Esophagus squamous epithelium (tissue), 5 donors: ENCODE measurements at regions not wholly inside any gene's neighbourhood (a gene's known extent, or its start where the extent isn't known, plus 50 kb on each side); places are given as distances from the start of the nearest gene placed in this dataset.

ENCODE experiments used
- DNase-seq: peaks from one replicate; lab custom pipeline; 2025; lab: John Stamatoyannopoulos, UW
- H3K27ac ChIP-seq, 4 donors: fragments of 200-600 bp; sonication (generic); one replicate each; pipeline ENCODE4 v1.5.1; 2016 to 2019; ENCODE audit warnings: mild to moderate bottlenecking in 1 of 4
- H3K27me3 ChIP-seq, 4 donors: fragments of 200-600 bp; sonication (generic); 1 replicate in 3 of 4; 2 replicates in 1 of 4; pipeline versions ENCODE4 v1.5.1 to v1.6.0; 2017 to 2021; ENCODE audit warnings: antibody characterized with exemption in 1 of 4
- H3K36me3 ChIP-seq, 3 donors: fragments of 200-600 bp; sonication (generic); one replicate each; pipeline ENCODE4 v1.5.1; 2016 to 2019
- H3K4me1 ChIP-seq, 3 donors: fragments of 200-600 bp; sonication (generic); one replicate each; pipeline ENCODE4 v1.5.1; 2017 to 2019
- H3K4me3 ChIP-seq, 4 donors: fragments of 200-600 bp; sonication (generic); 1 replicate in 3 of 4; 2 replicates in 1 of 4; pipeline ENCODE4 v1.5.1; 2016 to 2019; ENCODE audit warnings: mild to moderate bottlenecking in 2 of 4, moderate library complexity in 1 of 4
- H3K9me3 ChIP-seq, 3 donors: fragments of 200-600 bp; sonication (generic); one replicate each; pipeline ENCODE4 v1.5.1; 2016 to 2019
- POLR2A ChIP-seq, 4 donors: fragments of 450-650 bp; IDR thresholded peaks; one replicate each; pipeline ENCODE4 v1.6.1; 2017; ENCODE audit warnings: antibody characterized with exemption in 4 of 4, mild to moderate bottlenecking in 4 of 4, moderate library complexity in 3 of 4
- WGBS, 2 donors: methylation state at CpG; one replicate each; pipeline ENCODE4 v1.1.5; 2018; 5-methylcytosine and 5-hydroxymethylcytosine counted together
- intact Hi-C: fragments of 100-400 bp; cut with DNase I; formaldehyde crosslinking; loops from one replicate; pipeline ENCODE4 v1.15.0; 2022
- TF ChIP-seq, protein P1 (sequence below), 6 experiments: fragments of 450-650 bp in 4 of 6; fragments of 200-600 bp in 2 of 6; sonication (generic) in 2 of 6; IDR thresholded peaks; one replicate each; pipeline ENCODE4 v1.5.1; 2016 to 2019; ENCODE audit warnings: antibody characterized with exemption in 6 of 6, mild to moderate bottlenecking in 4 of 6, moderate library complexity in 4 of 6
- donor health status: DM: yes; HTN: yes; CAD: no.

DNA sequence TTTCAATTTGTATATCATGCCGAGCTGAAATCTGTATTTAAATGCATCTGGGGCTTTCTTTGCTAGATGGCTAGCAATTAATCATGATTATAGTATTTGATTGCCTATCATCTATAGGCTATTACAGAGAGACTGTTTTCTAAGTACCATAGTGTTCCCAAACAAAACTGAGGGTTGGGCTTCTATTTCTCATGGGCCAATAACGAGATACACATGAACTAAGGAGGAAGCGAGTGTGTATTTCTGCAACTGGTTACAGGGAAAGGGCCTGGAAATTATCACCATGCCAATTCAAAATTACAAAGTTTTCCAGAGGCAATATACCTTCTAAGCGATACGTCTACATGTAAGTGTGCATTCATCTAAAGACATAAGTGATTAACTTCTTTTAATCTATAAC, 744.5 kb upstream of the BRINP3 start:
- Histone ChIP-seq H3K27ac (no peak overlapping the region), H3K9me3 (peaks cover 0 to 9% (median 0%) of the 10 kb centered on the region in 3 donors), H3K4me3 (no peak overlapping the region), H3K36me3 (no peaks in the 10 kb centered on the region), H3K4me1 (no peaks in the 10 kb centered on the region), H3K27me3 (no peaks in the 10 kb centered on the region)
- intact Hi-C loops: no loop called here
- WGBS, 2 donors: 47 to 55% methylated on average over 5 of the region's 5 CpGs
- no peak for TF ChIP-seq POLR2A (IDR thresholded peaks at IDR 0.05)
- TF ChIP-seq, protein P1, sequence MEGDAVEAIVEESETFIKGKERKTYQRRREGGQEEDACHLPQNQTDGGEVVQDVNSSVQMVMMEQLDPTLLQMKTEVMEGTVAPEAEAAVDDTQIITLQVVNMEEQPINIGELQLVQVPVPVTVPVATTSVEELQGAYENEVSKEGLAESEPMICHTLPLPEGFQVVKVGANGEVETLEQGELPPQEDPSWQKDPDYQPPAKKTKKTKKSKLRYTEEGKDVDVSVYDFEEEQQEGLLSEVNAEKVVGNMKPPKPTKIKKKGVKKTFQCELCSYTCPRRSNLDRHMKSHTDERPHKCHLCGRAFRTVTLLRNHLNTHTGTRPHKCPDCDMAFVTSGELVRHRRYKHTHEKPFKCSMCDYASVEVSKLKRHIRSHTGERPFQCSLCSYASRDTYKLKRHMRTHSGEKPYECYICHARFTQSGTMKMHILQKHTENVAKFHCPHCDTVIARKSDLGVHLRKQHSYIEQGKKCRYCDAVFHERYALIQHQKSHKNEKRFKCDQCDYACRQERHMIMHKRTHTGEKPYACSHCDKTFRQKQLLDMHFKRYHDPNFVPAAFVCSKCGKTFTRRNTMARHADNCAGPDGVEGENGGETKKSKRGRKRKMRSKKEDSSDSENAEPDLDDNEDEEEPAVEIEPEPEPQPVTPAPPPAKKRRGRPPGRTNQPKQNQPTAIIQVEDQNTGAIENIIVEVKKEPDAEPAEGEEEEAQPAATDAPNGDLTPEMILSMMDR (IDR thresholded peaks at IDR 0.05): no peak
- no peak for DNase-seq

DNA sequence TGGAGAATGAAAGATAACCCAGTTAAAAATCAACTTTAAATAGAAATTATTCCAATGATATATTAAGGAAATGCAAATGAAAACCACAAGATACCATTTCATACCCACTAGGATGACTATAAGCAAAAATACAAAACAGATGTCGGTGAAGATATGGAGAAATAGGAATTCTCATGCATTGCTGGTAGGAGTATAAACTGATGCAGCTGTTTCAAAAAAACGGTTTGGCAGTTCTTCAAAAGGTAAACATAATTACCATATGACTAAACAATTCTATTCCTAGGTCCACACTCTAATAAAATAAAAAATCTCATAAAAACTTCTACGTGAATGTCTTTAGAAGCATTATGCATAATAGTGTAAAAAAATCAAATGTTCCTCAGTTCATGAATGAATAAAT, 763.3 kb upstream of the BRINP3 start:
- DNase-seq: no peak
- intact Hi-C loops: no loop called here
- TF ChIP-seq, protein P1 (IDR thresholded peaks at IDR 0.05): no peak
- TF ChIP-seq POLR2A (IDR thresholded peaks at IDR 0.05): no peak

DNA sequence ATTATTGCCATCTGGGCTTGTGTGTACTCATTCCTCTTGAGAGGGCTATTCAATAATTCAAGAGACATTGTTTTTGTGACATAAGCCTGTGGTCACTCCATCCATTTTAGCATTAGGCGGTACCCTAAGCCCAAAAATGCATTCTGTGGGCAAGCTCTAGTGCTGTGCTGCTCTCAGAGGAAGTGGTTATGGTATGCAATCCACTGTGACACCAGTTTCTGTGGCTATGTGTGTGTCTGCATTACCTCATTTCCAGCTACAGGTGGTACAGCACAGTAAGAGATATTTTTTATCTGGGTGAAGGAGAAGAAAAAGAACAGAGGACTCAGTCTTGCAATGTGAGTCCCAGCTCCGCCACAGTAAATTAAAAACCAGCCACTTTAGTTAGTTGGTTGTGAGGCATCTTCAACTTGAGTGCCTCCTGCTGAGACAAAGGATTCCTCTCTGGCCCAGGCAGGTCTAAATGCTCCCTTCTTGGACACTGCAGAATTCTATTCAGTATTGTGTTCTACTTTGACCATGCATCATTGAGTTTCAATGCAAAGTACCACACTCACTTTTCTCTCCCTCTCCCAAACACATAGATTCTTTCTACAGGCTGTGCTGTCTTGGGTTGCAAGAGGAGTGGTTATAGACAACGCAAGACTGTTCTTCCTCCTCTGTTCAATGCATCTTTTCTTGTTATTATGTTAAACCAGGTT, 777.8 kb upstream of the BRINP3 start:
- no peak for TF ChIP-seq POLR2A (IDR thresholded peaks at IDR 0.05)
- TF ChIP-seq, protein P1 (IDR thresholded peaks at IDR 0.05): no peak
- DNase-seq: no peak
- no peaks in the 10 kb centered on the region for H3K9me3 ChIP-seq
- no peaks in the 10 kb centered on the region for H3K4me1 ChIP-seq
- no peak overlapping the region for H3K27ac ChIP-seq
- 78 to 85% methylated on average over 2 to 3 of the region's 3 CpGs for WGBS, 2 donors
- no peaks in the 10 kb centered on the region for H3K27me3 ChIP-seq
- H3K36me3 ChIP-seq: no peaks in the 10 kb centered on the region
- no peak overlapping the region for H3K4me3 ChIP-seq
- intact Hi-C loops: no loop called here

More for the DNA sequence above, 763.3 kb upstream of the BRINP3 start:
- Histone ChIP-seq H3K9me3 (peaks cover 0 to 4% (median 0%) of the 10 kb centered on the region in 3 donors), H3K36me3 (no peaks in the 10 kb centered on the region), H3K4me3 (no peak overlapping the region), H3K4me1 (no peaks in the 10 kb centered on the region), H3K27me3 (no peaks in the 10 kb centered on the region), H3K27ac (no peak overlapping the region)
- WGBS, 2 donors: 60 to 65% methylated on average over 3 of the region's 3 CpGs

DNA sequence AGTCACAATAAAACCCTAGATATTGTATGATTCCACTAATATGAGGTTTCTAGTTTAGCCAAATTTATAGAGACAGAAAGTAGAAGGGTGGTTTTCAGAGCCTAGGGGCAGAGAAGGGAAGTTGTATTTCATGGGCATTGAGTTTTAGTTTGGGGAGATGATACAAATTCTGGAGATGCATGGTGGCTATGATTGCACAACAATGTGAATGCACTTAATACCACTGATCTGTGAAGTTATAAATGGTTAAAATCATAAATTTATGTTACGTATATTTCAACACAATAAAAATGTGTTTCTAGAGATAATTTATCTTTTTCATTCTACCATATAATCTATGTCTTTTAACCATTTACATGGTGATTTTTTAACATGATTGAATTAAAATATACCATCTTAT, 779.3 kb upstream of the BRINP3 start:
- H3K36me3 ChIP-seq: no peaks in the 10 kb centered on the region
- H3K9me3 ChIP-seq: no peaks in the 10 kb centered on the region
- DNase-seq: no peak
- WGBS, 2 donors: 90 to 95% methylated on average over 1 of the region's 1 CpG
- H3K4me3 ChIP-seq: no peak overlapping the region
- no peak overlapping the region for H3K27ac ChIP-seq
- no peak for TF ChIP-seq POLR2A (IDR thresholded peaks at IDR 0.05)
- TF ChIP-seq, protein P1 (IDR thresholded peaks at IDR 0.05): no peak
- H3K4me1 ChIP-seq: no peaks in the 10 kb centered on the region
- intact Hi-C loops: no loop called here
- no peaks in the 10 kb centered on the region for H3K27me3 ChIP-seq

DNA sequence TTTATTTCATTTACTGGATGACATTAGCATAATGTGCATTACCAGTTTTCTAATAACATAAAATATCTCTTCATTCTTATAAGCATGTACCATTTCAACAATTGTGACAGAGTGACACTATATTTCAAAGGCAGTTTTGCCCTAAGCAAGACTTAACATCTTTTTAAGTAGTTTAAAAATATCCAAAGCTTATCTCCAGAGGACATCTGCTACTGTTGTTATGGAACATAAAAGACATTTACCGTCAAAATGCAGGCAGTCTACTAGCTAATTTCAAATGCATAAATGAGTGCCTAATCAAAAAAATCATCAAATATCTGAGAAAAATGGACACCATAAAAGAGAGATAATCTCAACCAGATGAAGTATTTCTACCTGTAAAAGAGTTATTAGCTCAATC, 782.4 kb upstream of the BRINP3 start:
- no peak for TF ChIP-seq POLR2A (IDR thresholded peaks at IDR 0.05)
- TF ChIP-seq, protein P1 (IDR thresholded peaks at IDR 0.05): no peak
- no peaks in the 10 kb centered on the region for H3K36me3 ChIP-seq
- intact Hi-C loops: no loop called here
- no peak for DNase-seq
- no peaks in the 10 kb centered on the region for H3K27me3 ChIP-seq
- no peak overlapping the region for H3K27ac ChIP-seq
- H3K4me1 ChIP-seq: no peaks in the 10 kb centered on the region
- WGBS, 2 donors: 38 to 44% methylated on average over 1 of the region's 1 CpG
- H3K4me3 ChIP-seq: no peak overlapping the region
- no peaks in the 10 kb centered on the region for H3K9me3 ChIP-seq
